Kidney (tissue), 13 donors: ENCODE measurements at regions not wholly inside any gene's neighbourhood (a gene's known extent, or its start where the extent isn't known, plus 50 kb on each side); places are given as distances from the start of the nearest gene placed in this dataset.
A peak's percentile ranks its signal among the peaks of the same experiment; 100 is the strongest.

Experiments
- DNase-seq, 5 donors: peaks; one replicate each; pipeline ENCODE4 v3.0.0-alpha.2; 2013 to 2020
- FAIRE-seq: peaks from 2 replicates; lab custom pipeline; 2012; peaks lifted over from hg19 to GRCh38; lab: Jason Lieb, UNC
- H3K27ac ChIP-seq, 2 donors: one replicate each; pipeline ENCODE4 v1.7.0; 2013; ENCODE audit warnings: low read depth in 2 of 2, low read length in 2 of 2, inconsistent platforms in 1 of 2
- H3K27me3 ChIP-seq: one replicate; pipeline ENCODE4 v1.7.1; 2013; ENCODE audit warnings: low read length, inconsistent platforms; ENCODE audit not compliant: control insufficient read depth, insufficient read depth
- H3K36me3 ChIP-seq, 3 donors: one replicate each; pipeline versions ENCODE4 v1.7.0 to v1.7.1; 2013; ENCODE audit warnings: low read length in 3 of 3, control low read depth in 1 of 3, inconsistent platforms in 1 of 3; ENCODE audit not compliant: insufficient read depth in 3 of 3, control insufficient read depth in 2 of 3
- H3K4me1 ChIP-seq, 3 donors: one replicate each; pipeline versions ENCODE4 v1.7.0 to v1.7.1; 2013; ENCODE audit warnings: low read length in 3 of 3, inconsistent platforms in 1 of 3, low read depth in 1 of 3; ENCODE audit not compliant: control insufficient read depth in 2 of 3, insufficient read depth in 2 of 3
- H3K4me3 ChIP-seq, 3 donors: one replicate each; pipeline versions ENCODE4 v1.7.0 to v1.8.1; 2013; ENCODE audit warnings: low read length in 3 of 3, control low read depth in 1 of 3, inconsistent platforms in 1 of 3
- H3K9ac ChIP-seq, 3 donors: one replicate each; pipeline versions ENCODE4 v1.7.0 to v1.7.1; 2013; ENCODE audit warnings: low read length in 3 of 3, control low read depth in 1 of 3, inconsistent platforms in 1 of 3
- H3K9me3 ChIP-seq, 3 donors: one replicate each; pipeline versions ENCODE4 v1.7.0 to v1.7.1; 2013; ENCODE audit warnings: low read length in 3 of 3, control low read depth in 1 of 3, inconsistent platforms in 1 of 3; ENCODE audit not compliant: control insufficient read depth in 2 of 3, insufficient read depth in 1 of 3
- CTCF ChIP-seq: IDR thresholded peaks from 3 replicates; pipeline ENCODE4 v1.5.1; 2012; ENCODE audit warnings: mild to moderate bottlenecking, moderate library complexity, borderline replicate concordance; ENCODE audit not compliant: insufficient read depth; ENCODE audit errors: extremely low read depth
- intact Hi-C: fragments of 100-400 bp; cut with DNase I; formaldehyde crosslinking; loops from one replicate; pipeline ENCODE4 v1.11.1; 2022
- donor health status: control.
- donor health status: control.
- donor health status: control.
- donor health status: control.
- donor health status: control.
- donor health status: DM: yes; HTN: yes; CAD: no.
- donor health status: Normal renal cell carcinoma (clear cell type).

- no peaks in the 10 kb centered on the region for H3K27me3 ChIP-seq
- FAIRE-seq (no peak), DNase-seq (peak in 3 of 5 donors; percentile 11 to 37 (median 33))
- intact Hi-C loops = no loop called here
- H3K27ac ChIP-seq = no peak overlapping the region
- H3K4me3 ChIP-seq = no peak overlapping the region
- H3K9me3 ChIP-seq = no peaks in the 10 kb centered on the region
- no peak overlapping the region for H3K9ac ChIP-seq
- no peak for TF ChIP-seq CTCF
- H3K4me1 ChIP-seq = no peaks in the 10 kb centered on the region
- H3K36me3 ChIP-seq = no peaks in the 10 kb centered on the region
Measured at GRCh38 chr2:58521803-58522554, 280.9 kb upstream of the FANCL start.

- Histone ChIP-seq H3K27ac (no peak overlapping the region), H3K36me3 (no peaks in the 10 kb centered on the region), H3K4me1 (no peaks in the 10 kb centered on the region), H3K9ac (no peak overlapping the region), H3K4me3 (no peak overlapping the region), H3K9me3 (no peaks in the 10 kb centered on the region), H3K27me3 (no peaks in the 10 kb centered on the region)
- no peak for DNase-seq
- intact Hi-C loops = no loop called here
- no peak for FAIRE-seq
- TF ChIP-seq CTCF = no peak
Measured at GRCh38 chr2:58520903-58521302, 279.8 kb upstream of the FANCL start.

GRCh38 chr2:58517881-58518280, 276.8 kb upstream of the FANCL start:
- FAIRE-seq (no peak), DNase-seq (no peak)
- Histone ChIP-seq H3K36me3 (no peaks in the 10 kb centered on the region), H3K9ac (no peak overlapping the region), H3K27ac (no peak overlapping the region), H3K4me1 (no peaks in the 10 kb centered on the region), H3K4me3 (no peak overlapping the region), H3K9me3 (no peaks in the 10 kb centered on the region), H3K27me3 (no peaks in the 10 kb centered on the region)
- TF ChIP-seq CTCF = no peak
- intact Hi-C loops = no loop called here
